ENCODE measurements at regions not wholly inside any gene's neighbourhood (a gene's known extent, or its start where the extent isn't known, plus 50 kb on each side); places are given as distances from the start of the nearest gene placed in this dataset.
A peak's percentile ranks its signal among the peaks of the same experiment; 100 is the strongest.
"Not testable (repeated sequence)": the region's sequence is repeated elsewhere in the genome, so short reads cannot be mapped to it uniquely, and the experiment has no call there.

GRCh38 chr11:112624971-112625370, 336.2 kb upstream of the NCAM1 start:
- not testable (repeated sequence) for DNase-seq

- DNase-seq, result peak in 1 of 3 donors; percentile 26
Measured at GRCh38 chr11:112625814-112626213, 335.4 kb upstream of the NCAM1 start.

DNA sequence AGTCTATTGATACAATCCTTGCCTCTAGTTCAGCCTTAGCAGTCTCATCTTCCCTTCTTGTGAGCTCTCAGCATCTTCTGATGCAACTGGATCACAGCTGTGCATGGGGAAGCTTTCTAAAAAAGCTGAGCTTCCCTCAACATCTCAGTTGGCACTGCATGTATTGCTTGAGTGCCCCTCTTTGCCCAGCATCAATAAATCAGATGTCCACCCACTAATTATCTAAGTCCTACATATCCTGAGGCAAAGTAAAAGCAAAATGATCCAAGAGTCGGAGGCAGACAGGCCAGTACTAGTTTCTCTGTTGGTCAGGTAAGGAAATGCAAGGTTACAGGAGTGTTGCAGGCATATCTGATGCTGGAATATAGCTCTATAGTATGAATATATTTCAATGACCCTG, 334.5 kb upstream of the NCAM1 start:
- DNase-seq, result no peak

GRCh38 chr11:112627588-112628045, 333.6 kb upstream of the NCAM1 start:
- peak; percentile 44 to 71 (median 57) for DNase-seq

DNA sequence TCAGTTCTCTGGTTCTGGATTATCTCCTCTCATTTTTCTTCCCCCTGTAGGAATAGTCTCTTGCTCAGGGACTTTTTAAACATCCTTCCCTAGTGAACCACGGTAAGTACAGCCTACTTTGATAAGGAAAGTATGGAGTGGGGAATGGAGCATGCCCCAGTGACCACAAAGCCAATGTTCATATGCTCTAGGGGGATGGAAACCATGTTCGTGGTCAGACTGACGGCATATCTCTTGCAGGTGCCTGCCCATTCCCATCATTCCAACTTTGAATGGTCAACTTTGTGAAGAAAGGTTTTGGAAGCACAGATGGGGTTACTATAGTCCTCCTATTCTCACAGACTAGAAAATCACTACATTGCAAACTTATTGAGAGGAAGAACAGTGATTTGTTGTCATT, 332.5 kb upstream of the NCAM1 start:
- DNase-seq, result no peak

DNA sequence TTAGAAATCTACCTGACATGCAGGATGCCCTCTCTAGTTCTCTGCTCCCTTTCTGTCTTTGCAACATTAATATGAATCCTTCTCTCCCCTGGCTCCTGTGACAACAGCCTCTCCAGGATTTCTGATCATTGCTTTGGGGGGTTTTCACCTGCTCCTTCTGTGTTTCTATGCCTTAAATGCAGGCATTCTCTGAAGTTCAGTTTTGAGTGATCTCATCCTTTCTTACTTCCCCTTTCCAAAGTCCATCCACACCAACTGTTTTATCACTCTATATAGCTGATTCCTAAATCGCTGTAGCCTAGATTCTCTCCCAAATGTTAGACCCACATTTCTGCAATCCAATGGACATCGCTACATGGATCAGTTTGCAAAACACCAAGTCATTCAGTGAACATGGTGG, 330.7 kb upstream of the NCAM1 start:
- peak in 2 of 3 donors; percentile 35 to 48 for DNase-seq

DNA sequence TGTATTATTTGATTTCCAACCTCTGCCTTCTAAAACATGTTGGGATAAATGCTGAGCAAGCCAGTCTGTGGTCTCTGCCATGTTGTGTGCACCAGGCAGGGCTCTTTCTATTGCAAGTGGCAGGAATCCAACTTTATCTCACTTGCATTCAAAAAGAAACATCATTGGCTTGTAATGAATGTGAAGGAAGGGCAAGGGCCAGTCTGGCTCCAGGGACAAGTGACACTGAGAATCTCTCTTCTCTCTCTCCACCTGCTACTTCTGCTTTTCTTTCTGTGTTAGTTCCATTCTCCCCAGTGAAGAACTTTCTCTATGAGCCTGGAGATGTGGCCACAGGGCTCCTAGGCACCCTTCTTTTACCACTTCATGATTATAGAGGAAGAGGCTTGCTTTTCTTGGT, 329.9 kb upstream of the NCAM1 start:
- DNase-seq, result no peak

GRCh38 chr11:112632866-112633505, 328.2 kb upstream of the NCAM1 start:
- no peak for DNase-seq

- no peak for DNase-seq
Measured at GRCh38 chr11:112634551-112634950, 326.7 kb upstream of the NCAM1 start.

DNA sequence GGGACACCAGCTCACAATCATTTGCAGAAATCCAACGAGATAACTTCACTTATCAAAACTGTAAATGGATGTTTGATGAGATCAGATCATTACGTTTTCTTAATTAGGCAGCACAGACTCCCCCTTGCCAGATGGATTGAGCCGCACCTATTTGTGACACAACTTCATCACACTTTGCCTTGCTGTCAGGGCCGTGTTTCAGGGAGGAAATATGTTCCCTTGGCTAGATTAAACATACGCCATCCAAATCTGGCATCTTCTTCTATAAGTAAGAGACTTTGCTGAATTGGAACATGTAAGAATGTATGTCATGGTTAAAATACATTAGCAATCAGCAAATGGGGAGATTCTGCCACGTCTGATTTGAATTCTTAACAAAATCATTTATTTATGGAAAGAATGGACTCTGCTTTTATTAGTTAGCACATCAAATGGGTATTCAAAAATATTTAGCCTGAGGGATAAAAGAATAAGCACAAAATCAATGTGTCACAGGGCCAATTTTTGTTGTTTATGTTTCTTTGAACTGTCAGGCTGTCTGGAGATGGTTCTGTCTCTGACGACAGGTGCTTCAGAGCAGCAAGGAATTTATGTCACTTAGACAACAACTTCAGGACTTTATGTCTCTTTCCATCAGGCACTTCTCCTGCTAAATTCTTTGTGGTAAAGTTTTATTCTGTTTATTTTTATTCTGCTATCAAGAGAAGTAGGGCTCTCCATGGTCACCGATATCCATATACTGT, 326.1 kb upstream of the NCAM1 start:
- no peak for DNase-seq

DNA sequence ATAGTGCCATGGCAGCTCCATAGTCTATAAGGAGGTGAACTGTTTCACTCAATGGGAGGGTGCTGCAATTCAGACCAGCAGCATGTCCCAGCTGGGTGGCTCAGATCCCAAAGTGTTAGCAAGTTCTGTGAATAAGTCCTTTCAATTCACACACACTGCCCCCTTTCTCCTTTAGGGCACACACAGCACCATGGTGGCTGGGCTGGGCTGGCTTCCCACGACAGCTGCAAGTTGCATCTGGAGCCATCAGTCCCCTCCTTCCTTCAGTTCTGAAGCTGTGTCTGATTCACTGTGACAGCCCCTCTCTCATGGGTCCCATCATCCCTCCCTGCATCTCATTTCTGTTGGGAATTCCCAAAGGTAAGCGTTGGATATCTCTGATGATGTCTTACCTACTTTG, 324.1 kb upstream of the NCAM1 start:
- DNase-seq, result no peak

- no peak for DNase-seq
Measured at GRCh38 chr11:112637876-112638275, 323.3 kb upstream of the NCAM1 start.

GRCh38 chr11:112639469-112639868, 321.8 kb upstream of the NCAM1 start:
- no peak for DNase-seq

DNA sequence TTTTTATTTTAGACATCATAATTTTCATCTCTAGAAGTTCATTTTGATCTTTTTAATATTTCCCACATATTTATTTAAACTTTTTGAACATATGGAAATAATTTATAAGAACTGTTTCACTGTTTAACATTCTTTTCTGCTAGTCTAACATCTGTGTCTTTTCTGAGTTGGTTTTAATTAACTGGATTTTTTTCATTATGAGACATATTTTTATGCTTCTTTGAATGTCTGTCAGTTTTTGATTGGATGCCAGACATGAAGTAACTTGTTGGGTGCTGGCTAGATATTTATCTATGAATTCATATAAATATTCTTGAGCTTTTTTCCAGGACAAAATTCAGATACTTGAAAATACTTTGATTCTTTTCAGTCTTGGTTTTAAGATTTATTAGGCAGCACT, 317.8 kb upstream of the NCAM1 start:
- no peak for DNase-seq

- DNase-seq, result no peak
Measured at GRCh38 chr11:112644410-112645131, 316.6 kb upstream of the NCAM1 start.

- DNase-seq, result no peak
Measured at GRCh38 chr11:112649856-112650255, 311.4 kb upstream of the NCAM1 start.

GRCh38 chr11:112650527-112650926, 310.7 kb upstream of the NCAM1 start:
- no peak for DNase-seq

DNA sequence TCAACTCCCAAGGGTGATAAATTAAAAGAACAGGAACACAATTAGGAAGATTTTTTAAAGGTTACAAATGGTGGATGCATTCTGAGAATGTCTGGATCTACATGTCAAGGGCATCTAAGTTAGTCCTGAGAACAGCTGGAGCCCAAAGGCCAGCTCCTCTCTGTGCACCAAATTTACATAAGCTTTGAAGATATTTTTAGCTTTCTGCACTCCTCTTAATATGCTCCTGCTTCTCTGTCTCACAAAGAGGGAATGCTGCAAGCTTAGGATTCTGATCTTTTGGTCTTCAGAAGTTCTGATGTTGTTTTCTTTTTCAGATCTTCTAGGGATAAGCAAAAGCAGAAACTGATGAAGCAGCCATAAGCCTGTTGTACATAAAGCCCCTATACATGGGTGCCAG, 309.8 kb upstream of the NCAM1 start:
- DNase-seq, result no peak

DNA sequence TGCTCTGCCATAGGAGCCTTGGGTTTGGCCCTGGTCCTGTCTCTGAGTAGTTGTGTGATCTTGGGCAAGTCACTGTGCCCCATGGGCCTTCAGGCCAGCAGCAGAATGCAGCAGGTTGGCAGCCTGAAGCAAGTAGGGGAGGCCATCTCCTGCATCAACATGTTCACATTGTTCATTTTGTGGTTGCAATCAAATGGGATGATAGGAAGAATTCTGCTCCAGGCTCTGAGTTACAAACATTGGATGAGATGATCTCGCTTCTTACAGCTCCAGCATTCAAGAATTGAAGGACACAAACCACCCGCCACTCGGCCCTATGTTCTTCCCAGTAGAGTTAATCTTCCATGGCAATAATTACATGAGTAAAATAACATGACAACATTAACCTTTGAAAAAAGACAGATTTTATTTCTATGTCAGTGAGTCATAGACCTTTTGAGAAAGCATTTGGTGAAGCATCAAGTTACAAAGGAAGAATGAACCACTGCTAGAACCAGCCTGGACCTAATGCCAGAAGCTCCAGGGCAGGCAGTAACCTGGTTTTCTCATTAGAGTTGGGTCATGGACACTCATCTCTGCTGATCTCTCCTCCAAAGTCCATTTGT, 308.3 kb upstream of the NCAM1 start:
- no peak for DNase-seq

DNA sequence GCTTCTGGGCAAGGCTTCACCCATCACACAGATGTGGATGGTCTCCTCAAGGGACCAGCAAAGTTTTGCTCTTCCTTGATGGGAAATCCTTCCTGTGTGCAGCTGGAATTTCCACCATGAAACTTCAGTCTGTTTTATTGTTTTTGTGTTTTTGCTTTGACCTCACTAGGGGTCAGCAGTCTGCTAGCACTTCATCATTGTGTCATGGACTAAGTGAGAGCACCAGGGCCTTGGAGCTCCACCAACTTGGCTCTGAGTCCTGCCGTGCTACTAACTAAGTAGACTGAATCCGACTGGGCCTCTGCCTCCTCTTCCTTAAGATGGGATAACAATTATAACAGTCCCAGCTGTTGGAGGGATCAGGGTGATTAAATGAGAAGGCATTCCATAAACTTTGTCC, 305.8 kb upstream of the NCAM1 start:
- no peak for DNase-seq

DNA sequence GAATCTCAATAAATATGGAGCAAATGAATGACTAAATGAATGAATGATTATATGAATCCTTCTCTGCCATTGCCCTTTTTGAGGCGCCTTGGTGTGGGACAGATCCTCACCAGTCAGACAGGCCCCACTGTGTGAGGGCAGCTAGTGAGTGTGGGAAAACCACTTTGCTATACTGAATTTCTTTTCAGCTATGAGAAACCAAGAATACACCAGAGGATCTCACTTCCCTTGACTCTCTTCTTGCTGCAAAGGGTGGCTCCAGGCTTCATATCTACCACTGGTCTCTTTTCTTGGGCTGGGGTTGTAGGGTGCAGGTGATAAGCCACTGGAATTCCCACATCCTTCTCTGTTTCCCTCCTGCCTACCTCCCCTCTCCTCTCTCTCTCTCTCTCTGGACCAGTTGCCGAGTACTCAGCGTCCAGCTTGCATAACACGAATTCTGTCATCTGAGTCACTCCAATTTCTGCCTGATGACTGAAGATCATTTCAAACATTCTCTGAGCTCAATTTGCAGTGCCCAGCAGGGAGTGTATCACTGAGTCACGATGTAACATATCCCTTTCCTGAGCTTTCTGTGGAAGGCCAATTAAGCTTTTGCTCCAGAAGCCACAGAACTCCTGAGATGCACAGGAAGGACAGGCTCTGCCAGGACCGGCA, 304.3 kb upstream of the NCAM1 start:
- DNase-seq, result no peak

DNA sequence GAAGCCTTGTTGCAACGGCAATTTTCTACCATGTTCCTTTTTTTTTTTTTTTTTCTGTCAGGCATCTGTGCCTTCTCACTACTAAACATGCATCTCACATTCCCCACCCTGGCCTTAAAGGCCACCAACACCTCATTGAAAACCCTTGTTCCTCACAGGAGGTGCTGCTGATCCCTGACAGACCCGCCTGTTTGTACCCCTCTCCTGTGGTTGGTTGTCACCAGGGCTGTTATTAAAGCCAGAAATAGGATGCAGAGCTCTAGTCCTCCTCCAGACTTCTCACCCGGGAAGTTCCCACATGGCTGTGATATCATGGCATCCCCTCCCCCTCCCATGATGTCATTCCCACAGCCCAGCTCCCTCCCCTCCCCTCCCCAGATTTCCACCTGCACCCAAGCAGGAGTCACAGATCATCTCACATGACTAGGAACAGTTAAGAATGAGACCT, 302.8 kb upstream of the NCAM1 start:
- peak in 2 of 3 donors; percentile 13 to 43 for DNase-seq

- no peak for DNase-seq
Measured at GRCh38 chr11:112661146-112661545, 300.1 kb upstream of the NCAM1 start.
